22Rv1 (cell line): ENCODE measurements at regions not wholly inside any gene's neighbourhood (a gene's known extent, or its start where the extent isn't known, plus 50 kb on each side); places are given as distances from the start of the nearest gene placed in this dataset.

Experiments
- CTCF ChIP-seq: fragments of 450-650 bp; IDR thresholded peaks from 2 replicates; pipeline ENCODE4 v1.5.1; 2017; ENCODE audit warnings: mild to moderate bottlenecking
- ZFX ChIP-seq: fragments of 450-650 bp; IDR thresholded peaks from 2 replicates; pipeline ENCODE4 v1.6.1; 2017; ENCODE audit warnings: antibody characterized with exemption, borderline replicate concordance

- TF ChIP-seq CTCF (no peak), ZFX (no peak)
These were observed 91.7 kb upstream of the NAALADL2 start for GRCh38 chr3:174767406-174767805.
